ENCODE measurements at regions not wholly inside any gene's neighbourhood (a gene's known extent, or its start where the extent isn't known, plus 50 kb on each side); places are given as distances from the start of the nearest gene placed in this dataset.

DNA sequence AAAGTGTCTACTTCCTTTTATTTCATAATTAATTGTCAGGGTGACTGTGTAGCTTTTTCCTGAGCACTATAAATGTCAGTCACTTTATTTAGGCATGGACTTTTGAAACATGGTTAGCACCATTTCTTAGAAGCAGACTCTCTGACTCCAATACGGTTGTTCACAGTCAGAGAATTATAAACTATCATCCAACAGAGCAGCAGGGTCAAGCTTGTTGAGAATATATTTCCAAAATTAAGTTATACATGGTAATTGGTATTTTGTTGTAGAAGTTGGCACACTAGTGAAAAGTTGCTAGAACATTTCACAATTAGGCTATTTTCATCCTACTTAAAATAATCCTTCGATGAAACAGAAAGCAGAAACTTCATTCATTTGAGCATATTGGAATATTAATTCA, 1155.5 kb upstream of the IGFBP7 start (continued):
- no peak for TF ChIP-seq RAD51 (IDR thresholded peaks at IDR 0.05)
- no peak for TF ChIP-seq BACH1 (IDR thresholded peaks at IDR 0.05; ENCODE audit: borderline replicate concordance)

DNA sequence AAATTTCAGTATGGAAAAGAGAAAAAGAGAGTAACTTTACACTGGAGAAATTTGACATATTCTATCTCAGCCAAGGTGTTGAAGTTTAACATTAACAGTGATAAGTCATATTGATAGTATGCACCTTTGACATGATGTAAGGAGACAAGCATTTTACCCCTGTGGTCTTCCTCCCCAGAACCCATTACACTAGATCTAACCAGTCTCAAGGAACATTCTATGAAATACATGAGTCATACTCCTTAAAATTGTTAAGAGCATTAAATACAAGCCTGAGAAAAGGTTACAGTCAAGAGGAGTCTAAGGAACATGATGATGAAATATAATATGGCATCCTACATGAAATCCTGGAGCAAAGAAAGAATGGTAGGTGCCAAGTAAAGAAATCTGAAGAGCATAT, 1151.3 kb upstream of the IGFBP7 start:
- CTCF ChIA-PET = no interaction called here
- DNase-seq (ENCODE audit: low read depth, low spot score) (no peak), ATAC-seq (no peak), FAIRE-seq (no peak)
- intact Hi-C loops (cut with micrococcal nuclease; ENCODE audit: unreplicated experiment) (no loop called here), in situ Hi-C loops (cut with MboI) (no loop called here)
- BruUV-seq (replicated peaks) = no TSS peak
- POLR2A ChIA-PET = no interaction called here
- H3K79me2 ChIP-seq (ENCODE audit: control insufficient read depth, insufficient read depth, low read length) = no peaks in the 10 kb centered on the region
- no peaks in the 10 kb centered on the region for H3K9me3 ChIP-seq (replicated peaks; ENCODE audit: control insufficient read depth, insufficient read depth, low read length)
- TF ChIP-seq, protein P1, sequence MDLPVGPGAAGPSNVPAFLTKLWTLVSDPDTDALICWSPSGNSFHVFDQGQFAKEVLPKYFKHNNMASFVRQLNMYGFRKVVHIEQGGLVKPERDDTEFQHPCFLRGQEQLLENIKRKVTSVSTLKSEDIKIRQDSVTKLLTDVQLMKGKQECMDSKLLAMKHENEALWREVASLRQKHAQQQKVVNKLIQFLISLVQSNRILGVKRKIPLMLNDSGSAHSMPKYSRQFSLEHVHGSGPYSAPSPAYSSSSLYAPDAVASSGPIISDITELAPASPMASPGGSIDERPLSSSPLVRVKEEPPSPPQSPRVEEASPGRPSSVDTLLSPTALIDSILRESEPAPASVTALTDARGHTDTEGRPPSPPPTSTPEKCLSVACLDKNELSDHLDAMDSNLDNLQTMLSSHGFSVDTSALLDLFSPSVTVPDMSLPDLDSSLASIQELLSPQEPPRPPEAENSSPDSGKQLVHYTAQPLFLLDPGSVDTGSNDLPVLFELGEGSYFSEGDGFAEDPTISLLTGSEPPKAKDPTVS (IDR thresholded peaks at IDR 0.05; ENCODE audit: low read depth, low read length) = no peak
- no peak for TF ChIP-seq EED (IDR thresholded peaks at IDR 0.05; ENCODE audit: low read depth)
- no peak for TF ChIP-seq SMARCA5 (IDR thresholded peaks at IDR 0.05)
- no peak overlapping the region for H3K4me2 ChIP-seq (ENCODE audit: control insufficient read depth, insufficient read depth)
- H3K4me3 ChIP-seq = no peak overlapping the region
- H2AFZ ChIP-seq (ENCODE audit: control insufficient read depth, low read depth, low read length) = no peak overlapping the region
- no peaks in the 10 kb centered on the region for H3K36me3 ChIP-seq (ENCODE audit: control insufficient read depth in 2 of 2, insufficient read depth in 2 of 2, low read length in 1 of 2)
- no peak overlapping the region for H3K9ac ChIP-seq (ENCODE audit: control insufficient read depth, insufficient read depth, low read length)
- H3K27ac ChIP-seq (ENCODE audit: control insufficient read depth, insufficient read depth) = no peak overlapping the region
- no peaks in the 10 kb centered on the region for H4K20me1 ChIP-seq (ENCODE audit: control insufficient read depth, insufficient read depth)
- SMC1A ChIA-PET (ENCODE audit: uncharacterized antibody, unreplicated experiment) = no interaction called here
- RAD21 ChIA-PET (ENCODE audit: unreplicated experiment) = no interaction called here
- no peaks in the 10 kb centered on the region for H3K27me3 ChIP-seq (replicated peaks in 1 of 2; ENCODE audit: control insufficient read depth in 2 of 2, insufficient read depth in 2 of 2, low read length in 1 of 2)
- no peaks in the 10 kb centered on the region for H3K4me1 ChIP-seq (ENCODE audit: control insufficient read depth, insufficient read depth, low read length)

DNA sequence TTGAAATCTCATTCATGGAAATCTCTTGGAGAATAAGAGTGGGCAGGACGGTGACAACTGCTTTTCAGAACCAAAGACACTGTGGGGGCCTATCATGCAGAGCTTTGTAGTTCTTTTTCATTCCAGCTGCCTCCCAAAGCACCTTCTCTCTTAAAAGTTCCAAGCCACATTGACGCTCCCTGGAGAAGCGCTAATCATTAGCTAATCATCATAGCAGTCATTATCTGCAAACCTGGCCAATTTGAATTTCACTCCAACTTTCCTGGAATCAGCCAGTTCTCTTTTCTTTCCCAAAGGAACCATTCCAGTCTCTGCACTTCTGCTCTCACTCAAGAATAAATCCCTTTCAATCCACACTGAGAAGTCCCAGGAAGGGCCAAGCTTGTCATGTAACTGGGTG, 1144.1 kb upstream of the IGFBP7 start:
- WGBS (ENCODE audit: insufficient coverage, insufficient replicate concordance, low lambda C conversion rate, missing lambda C conversion rate) = 54% methylated on average over 3 of the region's 3 CpGs
- Histone ChIP-seq H4K20me1 (ENCODE audit: control insufficient read depth, insufficient read depth) (no peaks in the 10 kb centered on the region), H2AFZ (ENCODE audit: control insufficient read depth, low read depth, low read length) (no peak overlapping the region), H3K36me3 (ENCODE audit: control insufficient read depth in 2 of 2, insufficient read depth in 2 of 2, low read length in 1 of 2) (no peaks in the 10 kb centered on the region), H3K4me1 (ENCODE audit: control insufficient read depth, insufficient read depth, low read length) (no peaks in the 10 kb centered on the region), H3K9me3 (replicated peaks; ENCODE audit: control insufficient read depth, insufficient read depth, low read length) (no peaks in the 10 kb centered on the region), H3K9ac (ENCODE audit: control insufficient read depth, insufficient read depth, low read length) (no peak overlapping the region), H3K79me2 (ENCODE audit: control insufficient read depth, insufficient read depth, low read length) (no peaks in the 10 kb centered on the region), H3K4me3 (no peak overlapping the region), H3K27ac (ENCODE audit: control insufficient read depth, insufficient read depth) (no peak overlapping the region), H3K4me2 (ENCODE audit: control insufficient read depth, insufficient read depth) (no peak overlapping the region), H3K27me3 (replicated peaks in 1 of 2; ENCODE audit: control insufficient read depth in 2 of 2, insufficient read depth in 2 of 2, low read length in 1 of 2) (no peaks in the 10 kb centered on the region)
- RAD21 ChIA-PET (ENCODE audit: unreplicated experiment) = no interaction called here
- in situ Hi-C loops (cut with MboI) (no loop called here), intact Hi-C loops (cut with micrococcal nuclease; ENCODE audit: unreplicated experiment) (no loop called here)
- BruUV-seq (replicated peaks) = no TSS peak
- SMC1A ChIA-PET (ENCODE audit: uncharacterized antibody, unreplicated experiment) = no interaction called here
- POLR2A ChIA-PET = no interaction called here
- DNase-seq (ENCODE audit: low read depth, low spot score) = no peak
- FAIRE-seq = no peak
- CTCF ChIA-PET = no interaction called here
- ATAC-seq = no peak
- no peak for TF ChIP-seq MYC (IDR thresholded peaks at IDR 0.05; ENCODE audit: insufficient read depth, insufficient read length, insufficient replicate concordance, low read length, severe bottlenecking)
- TF ChIP-seq BCL11A (IDR thresholded peaks at IDR 0.05; ENCODE audit: low read depth, low read length) = no peak
- TF ChIP-seq SUPT20H (IDR thresholded peaks at IDR 0.05; ENCODE audit: borderline replicate concordance, control insufficient read depth, low read depth, low read length) = no peak
- no peak for TF ChIP-seq FOXM1 (IDR thresholded peaks at IDR 0.05; ENCODE audit: low read depth, low read length)
- TF ChIP-seq POLR2A (IDR thresholded peaks at IDR 0.05; ENCODE audit: low read depth, low read length) = no peak
- TF ChIP-seq, protein P2, sequence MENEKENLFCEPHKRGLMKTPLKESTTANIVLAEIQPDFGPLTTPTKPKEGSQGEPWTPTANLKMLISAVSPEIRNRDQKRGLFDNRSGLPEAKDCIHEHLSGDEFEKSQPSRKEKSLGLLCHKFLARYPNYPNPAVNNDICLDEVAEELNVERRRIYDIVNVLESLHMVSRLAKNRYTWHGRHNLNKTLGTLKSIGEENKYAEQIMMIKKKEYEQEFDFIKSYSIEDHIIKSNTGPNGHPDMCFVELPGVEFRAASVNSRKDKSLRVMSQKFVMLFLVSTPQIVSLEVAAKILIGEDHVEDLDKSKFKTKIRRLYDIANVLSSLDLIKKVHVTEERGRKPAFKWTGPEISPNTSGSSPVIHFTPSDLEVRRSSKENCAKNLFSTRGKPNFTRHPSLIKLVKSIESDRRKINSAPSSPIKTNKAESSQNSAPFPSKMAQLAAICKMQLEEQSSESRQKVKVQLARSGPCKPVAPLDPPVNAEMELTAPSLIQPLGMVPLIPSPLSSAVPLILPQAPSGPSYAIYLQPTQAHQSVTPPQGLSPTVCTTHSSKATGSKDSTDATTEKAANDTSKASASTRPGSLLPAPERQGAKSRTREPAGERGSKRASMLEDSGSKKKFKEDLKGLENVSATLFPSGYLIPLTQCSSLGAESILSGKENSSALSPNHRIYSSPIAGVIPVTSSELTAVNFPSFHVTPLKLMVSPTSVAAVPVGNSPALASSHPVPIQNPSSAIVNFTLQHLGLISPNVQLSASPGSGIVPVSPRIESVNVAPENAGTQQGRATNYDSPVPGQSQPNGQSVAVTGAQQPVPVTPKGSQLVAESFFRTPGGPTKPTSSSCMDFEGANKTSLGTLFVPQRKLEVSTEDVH (IDR thresholded peaks at IDR 0.05; ENCODE audit: low read depth, partially characterized antibody) = no peak
- TF ChIP-seq CHD4 (IDR thresholded peaks at IDR 0.05) = no peak
- TF ChIP-seq, protein P3, sequence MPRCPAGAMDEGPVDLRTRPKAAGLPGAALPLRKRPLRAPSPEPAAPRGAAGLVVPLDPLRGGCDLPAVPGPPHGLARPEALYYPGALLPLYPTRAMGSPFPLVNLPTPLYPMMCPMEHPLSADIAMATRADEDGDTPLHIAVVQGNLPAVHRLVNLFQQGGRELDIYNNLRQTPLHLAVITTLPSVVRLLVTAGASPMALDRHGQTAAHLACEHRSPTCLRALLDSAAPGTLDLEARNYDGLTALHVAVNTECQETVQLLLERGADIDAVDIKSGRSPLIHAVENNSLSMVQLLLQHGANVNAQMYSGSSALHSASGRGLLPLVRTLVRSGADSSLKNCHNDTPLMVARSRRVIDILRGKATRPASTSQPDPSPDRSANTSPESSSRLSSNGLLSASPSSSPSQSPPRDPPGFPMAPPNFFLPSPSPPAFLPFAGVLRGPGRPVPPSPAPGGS (IDR thresholded peaks at IDR 0.05; ENCODE audit: borderline replicate concordance, insufficient read depth, low read depth, low read length, poor library complexity, severe bottlenecking) = no peak

Measured in GM12878 (cell line).